ENCODE measurements at regions not wholly inside any gene's neighbourhood (a gene's known extent, or its start where the extent isn't known, plus 50 kb on each side); places are given as distances from the start of the nearest gene placed in this dataset.

DNA sequence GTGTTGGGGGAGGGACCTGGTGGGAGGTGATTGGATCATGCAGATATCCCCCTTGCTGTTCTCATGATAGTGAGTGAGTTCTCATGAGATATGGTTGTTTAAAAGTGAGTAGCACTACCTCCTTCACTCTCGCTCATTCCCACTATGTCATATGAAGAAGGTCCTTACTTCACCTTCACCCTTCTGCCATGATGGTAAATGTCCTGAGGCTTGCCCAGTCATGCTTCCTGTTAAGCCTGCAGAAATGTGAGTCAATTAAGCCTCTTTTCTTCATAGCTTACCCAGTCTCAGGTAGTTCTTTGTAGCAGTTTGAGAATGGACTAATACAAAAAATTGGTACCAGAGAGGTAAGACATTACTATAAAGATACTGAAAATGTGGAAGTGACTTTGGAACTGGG is 425.9 kb downstream of the HTR1B start:
- no peak for TF ChIP-seq POLR2A (IDR thresholded peaks at IDR 0.05)
- TF ChIP-seq, protein P1, sequence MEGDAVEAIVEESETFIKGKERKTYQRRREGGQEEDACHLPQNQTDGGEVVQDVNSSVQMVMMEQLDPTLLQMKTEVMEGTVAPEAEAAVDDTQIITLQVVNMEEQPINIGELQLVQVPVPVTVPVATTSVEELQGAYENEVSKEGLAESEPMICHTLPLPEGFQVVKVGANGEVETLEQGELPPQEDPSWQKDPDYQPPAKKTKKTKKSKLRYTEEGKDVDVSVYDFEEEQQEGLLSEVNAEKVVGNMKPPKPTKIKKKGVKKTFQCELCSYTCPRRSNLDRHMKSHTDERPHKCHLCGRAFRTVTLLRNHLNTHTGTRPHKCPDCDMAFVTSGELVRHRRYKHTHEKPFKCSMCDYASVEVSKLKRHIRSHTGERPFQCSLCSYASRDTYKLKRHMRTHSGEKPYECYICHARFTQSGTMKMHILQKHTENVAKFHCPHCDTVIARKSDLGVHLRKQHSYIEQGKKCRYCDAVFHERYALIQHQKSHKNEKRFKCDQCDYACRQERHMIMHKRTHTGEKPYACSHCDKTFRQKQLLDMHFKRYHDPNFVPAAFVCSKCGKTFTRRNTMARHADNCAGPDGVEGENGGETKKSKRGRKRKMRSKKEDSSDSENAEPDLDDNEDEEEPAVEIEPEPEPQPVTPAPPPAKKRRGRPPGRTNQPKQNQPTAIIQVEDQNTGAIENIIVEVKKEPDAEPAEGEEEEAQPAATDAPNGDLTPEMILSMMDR (IDR thresholded peaks at IDR 0.05) = no peak
- no peaks in the 10 kb centered on the region for H3K9me3 ChIP-seq
- no peak overlapping the region for H3K4me3 ChIP-seq
- H3K27ac ChIP-seq = no peak overlapping the region
- no peaks in the 10 kb centered on the region for H3K27me3 ChIP-seq
- no peak for DNase-seq
- no peaks in the 10 kb centered on the region for H3K36me3 ChIP-seq
- H3K4me1 ChIP-seq = no peaks in the 10 kb centered on the region

DNA sequence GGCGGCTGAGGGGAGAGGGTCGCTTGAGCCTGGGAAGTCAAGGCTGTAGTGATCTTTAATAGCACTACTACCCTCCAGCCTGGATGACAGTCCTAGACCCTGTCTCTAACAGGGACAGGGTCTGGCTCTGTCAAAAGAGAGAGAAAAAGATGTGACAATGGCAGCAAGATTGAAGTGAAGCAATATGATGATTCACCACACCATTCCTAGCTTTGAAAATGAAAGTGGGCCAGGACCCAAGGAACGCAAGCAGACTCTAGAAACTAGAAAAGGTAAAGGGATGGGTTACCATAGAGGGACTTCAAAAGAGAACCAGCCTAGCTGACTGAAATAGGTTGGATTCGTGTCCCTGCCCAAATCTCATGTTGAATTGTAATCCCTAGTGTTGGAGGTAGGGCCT is 426.9 kb downstream of the HTR1B start:
- no peak overlapping the region for H3K27ac ChIP-seq
- no peak overlapping the region for H3K4me3 ChIP-seq
- no peaks in the 10 kb centered on the region for H3K27me3 ChIP-seq
- H3K4me1 ChIP-seq = no peaks in the 10 kb centered on the region
- TF ChIP-seq, protein P1 (IDR thresholded peaks at IDR 0.05) = no peak
- no peak for TF ChIP-seq POLR2A (IDR thresholded peaks at IDR 0.05)
- no peak for DNase-seq
- H3K36me3 ChIP-seq = no peaks in the 10 kb centered on the region
- H3K9me3 ChIP-seq = no peaks in the 10 kb centered on the region

DNA sequence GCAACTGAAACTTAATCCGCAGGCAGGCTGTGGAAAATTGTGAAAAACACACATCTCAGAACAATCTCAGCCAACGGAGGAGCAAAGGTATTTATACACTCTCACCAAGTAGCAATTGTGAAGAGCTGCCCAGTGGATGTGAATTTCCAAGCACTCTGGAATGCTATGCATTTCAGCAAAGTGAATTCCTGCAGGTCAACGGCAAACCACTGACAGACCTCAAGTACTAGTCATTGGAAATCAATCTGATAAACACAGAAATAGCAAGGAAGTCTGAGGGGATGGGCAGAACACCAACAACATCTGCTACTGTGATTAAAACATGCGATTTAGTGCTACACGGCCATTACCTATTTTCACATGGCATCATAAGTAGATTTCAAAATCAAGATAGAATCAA is 429.1 kb downstream of the HTR1B start:
- TF ChIP-seq POLR2A (IDR thresholded peaks at IDR 0.05) = no peak
- TF ChIP-seq, protein P1 (IDR thresholded peaks at IDR 0.05) = no peak
- DNase-seq = no peak
- no peak overlapping the region for H3K27ac ChIP-seq

DNA sequence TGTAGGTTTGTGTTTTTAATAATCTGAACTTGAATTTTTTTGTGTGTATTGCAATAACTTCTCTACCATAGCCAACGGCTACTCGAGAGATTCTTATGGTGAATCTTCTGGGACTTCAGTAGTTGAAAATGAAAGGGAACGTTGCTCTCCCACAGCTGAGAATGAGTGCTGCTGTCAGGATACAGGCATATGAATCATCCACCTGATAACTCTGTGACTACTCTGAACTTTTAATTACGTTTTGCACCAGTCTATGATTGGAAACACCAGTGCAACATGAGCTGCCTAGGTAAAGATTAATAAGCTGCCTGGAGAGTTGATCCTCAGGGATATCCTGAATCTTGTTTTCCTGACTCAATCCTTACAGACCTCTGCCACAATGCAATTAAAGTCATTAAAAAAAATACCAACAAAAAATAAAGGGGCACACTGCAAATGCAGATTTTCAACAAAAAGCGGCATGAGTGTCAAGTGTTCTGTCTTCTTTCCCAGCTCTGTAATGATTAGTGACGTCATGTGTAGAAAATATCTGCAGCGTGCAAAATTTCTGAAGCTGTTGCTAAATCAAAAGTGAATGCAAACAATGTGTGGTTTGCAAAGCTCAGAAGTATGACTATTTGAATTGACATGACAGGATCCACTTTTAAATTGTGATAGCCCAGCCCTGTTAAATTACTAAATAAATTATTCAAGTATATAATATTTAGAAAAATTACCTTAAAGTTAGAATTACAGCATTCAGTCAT is 432.2 kb downstream of the HTR1B start:
- Histone ChIP-seq H3K4me3 (no peak overlapping the region), H3K36me3 (no peaks in the 10 kb centered on the region), H3K9me3 (no peaks in the 10 kb centered on the region), H3K4me1 (no peaks in the 10 kb centered on the region), H3K27ac (no peak overlapping the region), H3K27me3 (no peaks in the 10 kb centered on the region)
- DNase-seq = no peak
- TF ChIP-seq POLR2A (IDR thresholded peaks at IDR 0.05) = no peak
- TF ChIP-seq, protein P1 (IDR thresholded peaks at IDR 0.05) = no peak

More for the DNA sequence above, 429.1 kb downstream of the HTR1B start:
- Histone ChIP-seq H3K4me3 (no peak overlapping the region), H3K9me3 (no peaks in the 10 kb centered on the region), H3K27me3 (no peaks in the 10 kb centered on the region), H3K36me3 (no peaks in the 10 kb centered on the region), H3K4me1 (no peaks in the 10 kb centered on the region)

DNA sequence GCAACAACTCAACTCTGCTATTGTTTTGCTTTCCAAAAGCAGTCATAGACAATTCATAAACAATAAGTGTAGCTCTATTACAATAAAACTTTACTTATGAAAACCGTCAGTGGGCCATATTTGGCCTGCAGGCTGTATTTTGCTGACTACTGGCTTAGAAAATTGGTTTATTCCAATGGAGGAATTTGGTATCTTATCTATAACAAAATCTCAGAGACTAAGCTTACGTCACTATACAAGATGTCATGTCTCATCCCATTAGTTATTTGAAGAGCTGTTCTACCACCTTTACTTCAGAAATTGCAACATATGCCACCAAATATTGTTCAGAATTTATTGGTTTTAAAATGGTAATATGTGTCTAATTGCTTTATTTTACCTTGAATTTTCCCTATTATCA is 436.9 kb downstream of the HTR1B start:
- no peak for DNase-seq

More for the DNA sequence above, 436.9 kb downstream of the HTR1B start:
- H3K4me3 ChIP-seq = no peak overlapping the region
- H3K4me1 ChIP-seq = no peaks in the 10 kb centered on the region
- no peak for TF ChIP-seq POLR2A (IDR thresholded peaks at IDR 0.05)
- TF ChIP-seq, protein P1 (IDR thresholded peaks at IDR 0.05) = no peak
- no peaks in the 10 kb centered on the region for H3K9me3 ChIP-seq
- no peak overlapping the region for H3K27ac ChIP-seq
- no peaks in the 10 kb centered on the region for H3K27me3 ChIP-seq
- H3K36me3 ChIP-seq = no peaks in the 10 kb centered on the region

Data from Peyer's patch (tissue), 4 donors.